ENCODE measurements at regions not wholly inside any gene's neighbourhood (a gene's known extent, or its start where the extent isn't known, plus 50 kb on each side); places are given as distances from the start of the nearest gene placed in this dataset.
"Not testable (repeated sequence)": the region's sequence is repeated elsewhere in the genome, so short reads cannot be mapped to it uniquely, and the experiment has no call there.

GRCh38 chr6:85276026-85276425 lies 173.9 kb upstream of the NT5E start:
- not testable (repeated sequence) for DNase-seq

GRCh38 chr6:85275338-85275985 lies 174.4 kb upstream of the NT5E start:
- DNase-seq: no peak

- no peak for DNase-seq
Measured at GRCh38 chr6:85273870-85274269, 176.0 kb upstream of the NT5E start.

- no peak for DNase-seq
Measured at GRCh38 chr6:85273046-85273445, 176.8 kb upstream of the NT5E start.

GRCh38 chr6:85272592-85272991 lies 177.3 kb upstream of the NT5E start:
- DNase-seq: no peak

- DNase-seq: no peak
Measured at GRCh38 chr6:85262621-85263020, 187.3 kb upstream of the NT5E start.

GRCh38 chr6:85261271-85261670 lies 188.6 kb upstream of the NT5E start:
- DNase-seq: no peak

- no peak for DNase-seq
Measured at GRCh38 chr6:85255661-85256060, 194.2 kb upstream of the NT5E start.

- DNase-seq: no peak
Measured at GRCh38 chr6:85252552-85252951, 197.3 kb upstream of the NT5E start.

- no peak for DNase-seq
Measured at GRCh38 chr6:85252085-85252484, 197.8 kb upstream of the NT5E start.

GRCh38 chr6:85251300-85251699 lies 198.6 kb upstream of the NT5E start:
- no peak for DNase-seq

- DNase-seq: no peak
Measured at GRCh38 chr6:85250586-85251220, 199.2 kb upstream of the NT5E start.

- no peak for DNase-seq
Measured at GRCh38 chr6:85245004-85245403, 204.9 kb upstream of the NT5E start.

- no peak for DNase-seq
Measured at GRCh38 chr6:85241498-85242052, 208.3 kb upstream of the NT5E start.

GRCh38 chr6:85240787-85241385 lies 209.0 kb upstream of the NT5E start:
- no peak for DNase-seq

- DNase-seq: no peak
Measured at GRCh38 chr6:85237478-85237877, 212.4 kb upstream of the NT5E start.

GRCh38 chr6:85236636-85237035 lies 213.2 kb upstream of the NT5E start:
- no peak for DNase-seq

GRCh38 chr6:85227345-85227744 lies 222.5 kb upstream of the NT5E start:
- DNase-seq: not testable (repeated sequence)

GRCh38 chr6:85212794-85213193 lies 237.1 kb upstream of the NT5E start:
- not testable (repeated sequence) for DNase-seq

- no peak for DNase-seq
Measured at GRCh38 chr6:85195243-85195642, 254.6 kb upstream of the NT5E start.

- no peak for DNase-seq
Measured at GRCh38 chr6:85193339-85193738, 256.5 kb upstream of the NT5E start.

GRCh38 chr6:85192596-85192995 lies 257.3 kb upstream of the NT5E start:
- no peak for DNase-seq

GRCh38 chr6:85192186-85192585 lies 257.7 kb upstream of the NT5E start:
- DNase-seq: no peak

- DNase-seq: no peak
Measured at GRCh38 chr6:85191656-85192055, 258.2 kb upstream of the NT5E start.

Measured in NCI-H1694 (cell line).